PFSK-1 (cell line): ENCODE measurements at regions not wholly inside any gene's neighbourhood (a gene's known extent, or its start where the extent isn't known, plus 50 kb on each side); places are given as distances from the start of the nearest gene placed in this dataset.

Experiments
- FOXP2 ChIP-seq: optimal IDR thresholded peaks from 2 replicates; pipeline ENCODE3; 2011; ENCODE audit warnings: borderline replicate concordance, control low read depth, inconsistent platforms; ENCODE audit not compliant: insufficient read depth; ENCODE audit errors: extremely low read length, extremely low read depth
- POLR2AphosphoS5 ChIP-seq: IDR thresholded peaks from 2 replicates; pipeline ENCODE4 v1.6.1; 2012; ENCODE audit warnings: low read depth, mild to moderate bottlenecking, control low read depth, low read length, moderate library complexity
- SIN3A ChIP-seq: IDR thresholded peaks from 2 replicates; pipeline ENCODE4 v1.6.1; 2012; ENCODE audit warnings: mild to moderate bottlenecking, low read length, moderate library complexity, borderline replicate concordance; ENCODE audit not compliant: insufficient read depth
- TAF1 ChIP-seq: IDR thresholded peaks from 2 replicates; pipeline ENCODE4 v1.6.1; 2012; ENCODE audit warnings: low read length, control low read depth, borderline replicate concordance; ENCODE audit not compliant: insufficient read depth
- TF ChIP-seq, protein P1 (sequence below), 2 experiments: IDR thresholded peaks; 2 replicates each; pipeline versions ENCODE4 v1.6.1 to v1.8.0; 2011 to 2012; ENCODE audit warnings: low read depth in 2 of 2, low read length in 2 of 2, control low read depth in 1 of 2, inconsistent platforms in 1 of 2, mild to moderate bottlenecking in 1 of 2, moderate library complexity in 1 of 2; ENCODE audit not compliant: insufficient read depth in 1 of 2

DNA sequence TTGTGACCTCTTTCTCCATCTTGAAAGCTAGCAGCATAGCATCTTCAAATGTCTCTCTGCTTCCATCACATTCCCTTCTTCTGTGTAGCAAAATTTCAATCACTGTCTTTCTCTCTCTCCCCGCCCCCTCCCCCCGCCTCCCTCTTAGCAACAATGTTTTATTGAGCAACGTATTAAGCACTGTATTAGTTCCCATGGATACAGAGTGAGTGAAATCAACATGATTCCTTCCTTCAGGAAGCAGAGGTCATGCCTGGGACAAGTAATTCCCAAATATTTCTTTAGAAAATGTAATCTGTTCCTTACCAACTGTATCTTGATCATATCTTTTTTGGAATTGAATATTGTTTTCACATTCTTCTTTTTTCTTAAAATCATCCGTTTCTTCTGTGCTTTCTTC is 373.7 kb upstream of the NECTIN3 start:
- TF ChIP-seq, protein P1, sequence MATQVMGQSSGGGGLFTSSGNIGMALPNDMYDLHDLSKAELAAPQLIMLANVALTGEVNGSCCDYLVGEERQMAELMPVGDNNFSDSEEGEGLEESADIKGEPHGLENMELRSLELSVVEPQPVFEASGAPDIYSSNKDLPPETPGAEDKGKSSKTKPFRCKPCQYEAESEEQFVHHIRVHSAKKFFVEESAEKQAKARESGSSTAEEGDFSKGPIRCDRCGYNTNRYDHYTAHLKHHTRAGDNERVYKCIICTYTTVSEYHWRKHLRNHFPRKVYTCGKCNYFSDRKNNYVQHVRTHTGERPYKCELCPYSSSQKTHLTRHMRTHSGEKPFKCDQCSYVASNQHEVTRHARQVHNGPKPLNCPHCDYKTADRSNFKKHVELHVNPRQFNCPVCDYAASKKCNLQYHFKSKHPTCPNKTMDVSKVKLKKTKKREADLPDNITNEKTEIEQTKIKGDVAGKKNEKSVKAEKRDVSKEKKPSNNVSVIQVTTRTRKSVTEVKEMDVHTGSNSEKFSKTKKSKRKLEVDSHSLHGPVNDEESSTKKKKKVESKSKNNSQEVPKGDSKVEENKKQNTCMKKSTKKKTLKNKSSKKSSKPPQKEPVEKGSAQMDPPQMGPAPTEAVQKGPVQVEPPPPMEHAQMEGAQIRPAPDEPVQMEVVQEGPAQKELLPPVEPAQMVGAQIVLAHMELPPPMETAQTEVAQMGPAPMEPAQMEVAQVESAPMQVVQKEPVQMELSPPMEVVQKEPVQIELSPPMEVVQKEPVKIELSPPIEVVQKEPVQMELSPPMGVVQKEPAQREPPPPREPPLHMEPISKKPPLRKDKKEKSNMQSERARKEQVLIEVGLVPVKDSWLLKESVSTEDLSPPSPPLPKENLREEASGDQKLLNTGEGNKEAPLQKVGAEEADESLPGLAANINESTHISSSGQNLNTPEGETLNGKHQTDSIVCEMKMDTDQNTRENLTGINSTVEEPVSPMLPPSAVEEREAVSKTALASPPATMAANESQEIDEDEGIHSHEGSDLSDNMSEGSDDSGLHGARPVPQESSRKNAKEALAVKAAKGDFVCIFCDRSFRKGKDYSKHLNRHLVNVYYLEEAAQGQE (IDR thresholded peaks at IDR 0.05; ENCODE audit: insufficient read depth in 1 of 2, low read depth in 2 of 2, low read length in 2 of 2), result no peak
- TF ChIP-seq TAF1, result no peak
- no peak for TF ChIP-seq FOXP2
- no peak for TF ChIP-seq SIN3A
- TF ChIP-seq POLR2AphosphoS5, result no peak
